ENCODE measurements at regions not wholly inside any gene's neighbourhood (a gene's known extent, or its start where the extent isn't known, plus 50 kb on each side); places are given as distances from the start of the nearest gene placed in this dataset.

DNA sequence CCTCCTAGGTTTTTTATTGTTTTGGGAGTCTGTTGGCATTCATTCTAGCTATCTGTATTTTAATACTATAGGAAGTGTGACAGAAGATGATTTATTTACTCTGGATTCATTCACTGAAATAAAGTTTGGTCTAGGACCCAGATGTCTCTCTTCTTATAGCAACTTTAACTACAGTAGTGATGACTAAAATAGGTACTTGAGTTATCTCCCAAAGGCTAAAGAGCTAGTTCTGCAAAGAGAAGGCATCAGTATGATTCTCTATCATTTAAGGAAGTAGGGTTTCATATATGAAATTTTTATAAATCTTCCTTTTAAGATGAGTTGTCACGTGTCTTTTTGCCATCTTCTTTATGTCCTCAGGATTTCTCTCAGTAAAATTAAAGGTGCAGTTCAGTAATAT is 507.4 kb downstream of the KCTD12 start:
- no peaks in the 10 kb centered on the region for H3K9me3 ChIP-seq
- intact Hi-C loops (cut with DNase I), result no loop called here
- no peak overlapping the region for H3K27ac ChIP-seq (replicated peaks in 1 of 4)
- 69% methylated on average over 1 of the region's 1 CpG for WGBS
- peaks cover 3 to 11% (median 9%) of the 10 kb centered on the region in 4 donors for H3K4me1 ChIP-seq
- no peaks in the 10 kb centered on the region for H3K36me3 ChIP-seq
- TF ChIP-seq EP300 (IDR thresholded peaks at IDR 0.05), result no peak
- TF ChIP-seq POLR2AphosphoS5 (IDR thresholded peaks at IDR 0.05), result no peak
- no peak for TF ChIP-seq POLR2A (IDR thresholded peaks at IDR 0.05; ENCODE audit: low read depth)
- H3K27me3 ChIP-seq, result no peaks in the 10 kb centered on the region
- H3K4me3 ChIP-seq, result no peak overlapping the region
- DNase-seq (ENCODE audit: extremely low spot score), result no peak

DNA sequence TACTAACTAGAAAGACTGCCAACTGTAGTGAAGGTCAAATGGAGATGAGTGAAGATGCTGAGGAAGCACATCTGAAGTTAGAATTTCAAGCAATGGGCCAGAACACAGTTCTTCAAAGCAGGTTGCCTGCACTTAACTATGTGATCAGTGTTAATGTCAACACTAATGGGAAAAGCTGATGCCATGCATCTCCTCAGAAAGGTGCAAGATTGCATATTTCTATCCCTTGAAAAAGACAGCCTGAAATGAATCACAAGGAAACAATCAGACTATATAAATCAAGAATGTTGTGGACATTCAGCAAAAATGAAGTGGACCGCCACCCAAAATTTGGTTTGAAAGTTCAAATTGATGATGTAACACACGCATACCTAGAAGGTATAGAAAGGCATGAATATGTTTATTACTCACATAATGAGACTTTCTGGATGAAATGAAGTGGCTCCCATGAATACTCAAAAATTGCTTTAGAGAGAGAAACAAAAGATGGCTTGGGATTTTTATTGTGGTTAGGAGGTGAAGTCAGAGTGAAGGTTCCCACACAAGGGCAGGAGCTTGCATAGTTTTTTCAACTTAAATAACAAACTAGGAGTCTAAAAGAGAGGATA is 522.4 kb downstream of the KCTD12 start:
- H3K36me3 ChIP-seq, result no peaks in the 10 kb centered on the region
- no peaks in the 10 kb centered on the region for H3K27me3 ChIP-seq
- no peak overlapping the region for H3K4me3 ChIP-seq
- intact Hi-C loops (cut with DNase I), result no loop called here
- no peaks in the 10 kb centered on the region for H3K9me3 ChIP-seq
- TF ChIP-seq POLR2AphosphoS5 (IDR thresholded peaks at IDR 0.05) (no peak), POLR2A (IDR thresholded peaks at IDR 0.05; ENCODE audit: low read depth) (no peak), EP300 (IDR thresholded peaks at IDR 0.05) (no peak)
- TF ChIP-seq, protein P1, sequence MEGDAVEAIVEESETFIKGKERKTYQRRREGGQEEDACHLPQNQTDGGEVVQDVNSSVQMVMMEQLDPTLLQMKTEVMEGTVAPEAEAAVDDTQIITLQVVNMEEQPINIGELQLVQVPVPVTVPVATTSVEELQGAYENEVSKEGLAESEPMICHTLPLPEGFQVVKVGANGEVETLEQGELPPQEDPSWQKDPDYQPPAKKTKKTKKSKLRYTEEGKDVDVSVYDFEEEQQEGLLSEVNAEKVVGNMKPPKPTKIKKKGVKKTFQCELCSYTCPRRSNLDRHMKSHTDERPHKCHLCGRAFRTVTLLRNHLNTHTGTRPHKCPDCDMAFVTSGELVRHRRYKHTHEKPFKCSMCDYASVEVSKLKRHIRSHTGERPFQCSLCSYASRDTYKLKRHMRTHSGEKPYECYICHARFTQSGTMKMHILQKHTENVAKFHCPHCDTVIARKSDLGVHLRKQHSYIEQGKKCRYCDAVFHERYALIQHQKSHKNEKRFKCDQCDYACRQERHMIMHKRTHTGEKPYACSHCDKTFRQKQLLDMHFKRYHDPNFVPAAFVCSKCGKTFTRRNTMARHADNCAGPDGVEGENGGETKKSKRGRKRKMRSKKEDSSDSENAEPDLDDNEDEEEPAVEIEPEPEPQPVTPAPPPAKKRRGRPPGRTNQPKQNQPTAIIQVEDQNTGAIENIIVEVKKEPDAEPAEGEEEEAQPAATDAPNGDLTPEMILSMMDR (IDR thresholded peaks at IDR 0.05), result no peak
- WGBS, result 98% methylated on average over 2 of the region's 2 CpGs
- DNase-seq (ENCODE audit: extremely low spot score), result no peak
- no peaks in the 10 kb centered on the region for H3K4me1 ChIP-seq
- no peak overlapping the region for H3K27ac ChIP-seq (replicated peaks in 1 of 4)

DNA sequence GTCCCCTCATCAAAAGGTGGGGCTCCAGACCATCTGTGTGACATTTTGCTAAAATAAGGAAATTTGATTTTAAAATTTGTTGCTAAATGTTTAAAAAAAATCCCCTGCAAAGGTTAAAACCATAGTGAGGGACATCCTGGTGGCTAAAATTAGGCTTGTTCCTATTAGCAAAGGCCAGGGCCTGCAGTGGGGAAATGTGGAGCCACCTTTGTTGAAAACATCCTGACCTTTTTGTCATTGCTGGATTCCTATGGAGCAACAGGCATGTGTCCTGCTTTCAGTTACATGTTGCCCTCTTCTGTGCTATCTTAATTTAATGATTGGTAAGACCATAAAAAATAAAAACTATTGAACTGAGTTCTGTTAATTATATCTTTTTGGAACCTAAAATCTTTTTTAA is 524.3 kb downstream of the KCTD12 start:
- Histone ChIP-seq H3K27ac (replicated peaks in 1 of 4) (no peak overlapping the region), H3K27me3 (no peaks in the 10 kb centered on the region), H3K4me3 (no peak overlapping the region), H3K9me3 (no peaks in the 10 kb centered on the region), H3K36me3 (no peaks in the 10 kb centered on the region), H3K4me1 (no peaks in the 10 kb centered on the region)
- TF ChIP-seq POLR2AphosphoS5 (IDR thresholded peaks at IDR 0.05), result no peak
- no peak for DNase-seq (ENCODE audit: extremely low spot score)
- intact Hi-C loops (cut with DNase I), result no loop called here

DNA sequence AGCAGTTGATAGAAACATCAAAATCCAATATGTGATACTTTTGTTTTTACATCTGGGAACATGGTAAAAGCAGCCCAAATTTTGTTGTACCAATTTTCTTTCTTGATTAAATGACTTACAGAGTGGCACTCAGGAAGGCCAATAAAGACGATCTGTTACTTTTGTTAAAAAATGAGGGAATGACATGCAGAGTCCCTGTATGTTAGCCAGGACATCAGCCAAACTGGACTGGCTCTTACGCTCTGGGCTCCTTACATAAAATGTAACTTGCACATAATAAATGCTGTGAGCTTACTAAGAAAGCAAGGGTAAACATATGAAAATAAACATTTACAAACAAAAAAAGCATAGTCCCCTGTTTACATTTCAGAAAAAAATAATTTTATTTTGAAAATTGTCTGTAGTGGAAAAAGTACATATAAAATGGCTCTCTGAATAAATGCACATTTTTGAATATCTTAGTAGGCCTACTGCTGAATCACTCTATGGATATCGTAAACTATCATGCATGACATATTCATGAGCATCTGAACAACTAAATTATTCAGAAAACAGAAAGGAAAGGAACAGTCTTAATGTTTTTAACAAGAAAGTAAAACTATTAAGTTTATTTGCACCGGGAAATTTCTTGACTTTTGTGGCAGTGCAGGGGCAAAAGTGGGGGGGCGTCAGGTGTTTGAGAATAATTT is 534.5 kb downstream of the KCTD12 start:
- Histone ChIP-seq H3K27me3 (no peaks in the 10 kb centered on the region), H3K27ac (replicated peaks in 1 of 4) (no peak overlapping the region), H3K4me1 (peaks cover 0 to 14% (median 0%) of the 10 kb centered on the region in 4 donors), H3K9me3 (no peaks in the 10 kb centered on the region), H3K4me3 (no peak overlapping the region), H3K36me3 (no peaks in the 10 kb centered on the region)
- intact Hi-C loops (cut with DNase I), result no loop called here
- TF ChIP-seq POLR2AphosphoS5 (IDR thresholded peaks at IDR 0.05) (no peak), POLR2A (IDR thresholded peaks at IDR 0.05; ENCODE audit: low read depth) (no peak), EP300 (IDR thresholded peaks at IDR 0.05) (no peak)
- TF ChIP-seq, protein P1 (IDR thresholded peaks at IDR 0.05), result no peak
- no peak for DNase-seq (ENCODE audit: extremely low spot score)
- 69% methylated on average over 5 of the region's 5 CpGs for WGBS

DNA sequence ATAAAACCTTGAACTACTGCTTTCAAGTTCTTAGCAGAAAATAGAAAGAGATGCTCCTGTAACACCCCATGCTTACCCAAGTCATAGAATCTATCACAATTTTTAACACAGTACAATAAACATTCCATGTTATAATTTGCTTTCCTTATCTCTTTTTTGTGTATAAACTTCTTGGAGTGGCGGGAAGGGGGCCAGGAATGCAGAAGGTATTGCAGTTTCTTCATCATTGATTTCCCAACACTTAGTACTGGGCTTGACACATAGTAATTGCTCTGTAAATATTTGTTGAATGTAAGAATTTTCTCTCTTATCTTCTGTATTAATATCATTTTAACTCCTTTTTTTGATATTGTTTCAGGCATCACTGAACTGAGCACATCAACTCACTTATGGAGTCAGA is 535.8 kb downstream of the KCTD12 start:
- WGBS, result 79% methylated on average over 1 of the region's 1 CpG
- intact Hi-C loops (cut with DNase I), result no loop called here
- Histone ChIP-seq H3K4me1 (peaks cover 0 to 14% (median 0%) of the 10 kb centered on the region in 4 donors), H3K4me3 (no peak overlapping the region), H3K36me3 (no peaks in the 10 kb centered on the region), H3K27ac (replicated peaks in 1 of 4) (no peak overlapping the region), H3K9me3 (no peaks in the 10 kb centered on the region), H3K27me3 (no peaks in the 10 kb centered on the region)
- no peak for TF ChIP-seq POLR2A (IDR thresholded peaks at IDR 0.05; ENCODE audit: low read depth)
- TF ChIP-seq, protein P1 (IDR thresholded peaks at IDR 0.05), result no peak
- no peak for TF ChIP-seq EP300 (IDR thresholded peaks at IDR 0.05)
- TF ChIP-seq POLR2AphosphoS5 (IDR thresholded peaks at IDR 0.05), result no peak
- DNase-seq (ENCODE audit: extremely low spot score), result no peak
